Lung (tissue), 11 donors: ENCODE measurements at regions not wholly inside any gene's neighbourhood (a gene's known extent, or its start where the extent isn't known, plus 50 kb on each side); places are given as distances from the start of the nearest gene placed in this dataset.

Experiments used
- ATAC-seq: fragments of 200-7000 bp; cut with Tn5 transposase; one replicate; pipeline ENCODE4 v1.9.1; 2020; ENCODE audit warnings: moderate number of reproducible peaks; ENCODE audit not compliant: insufficient read depth, low FRiP score
- DNase-seq, 3 donors: peaks; one replicate each; pipeline ENCODE4 v3.0.0-alpha.2; 2013 to 2017
- H3K27ac ChIP-seq, 2 donors: one replicate each; pipeline ENCODE4 v1.5.1; 2013; ENCODE audit warnings: mild to moderate bottlenecking in 2 of 2, moderate library complexity in 2 of 2, control low read depth in 1 of 2, inconsistent platforms in 1 of 2, low read depth in 1 of 2, low read length in 1 of 2
- H3K27me3 ChIP-seq, 3 donors: one replicate each; pipeline ENCODE4 v1.5.1; 2013; ENCODE audit warnings: low read length in 2 of 3; ENCODE audit not compliant: control insufficient read depth in 3 of 3, insufficient read depth in 3 of 3
- H3K36me3 ChIP-seq, 4 donors: one replicate each; pipeline ENCODE4 v1.5.1; 2013; ENCODE audit warnings: low read length in 4 of 4, mild to moderate bottlenecking in 1 of 4, moderate library complexity in 1 of 4; ENCODE audit not compliant: control insufficient read depth in 4 of 4, insufficient read depth in 4 of 4
- H3K4me1 ChIP-seq, 5 donors: one replicate each; pipeline ENCODE4 v1.5.1; 2013; ENCODE audit warnings: low read length in 5 of 5, mild to moderate bottlenecking in 2 of 5, moderate library complexity in 1 of 5; ENCODE audit not compliant: control insufficient read depth in 5 of 5, insufficient read depth in 5 of 5
- H3K4me3 ChIP-seq: one replicate; pipeline ENCODE4 v1.5.1; 2013; ENCODE audit warnings: mild to moderate bottlenecking, control low read depth, moderate library complexity
- H3K9ac ChIP-seq, 2 donors: one replicate each; pipeline ENCODE4 v1.5.1; 2013; ENCODE audit warnings: low read length in 2 of 2, control low read depth in 1 of 2; ENCODE audit not compliant: insufficient read depth in 1 of 2
- H3K9me3 ChIP-seq, 4 donors: one replicate each; pipeline ENCODE4 v1.5.1; 2013; ENCODE audit warnings: low read length in 3 of 4, mild to moderate bottlenecking in 1 of 4, moderate library complexity in 1 of 4; ENCODE audit not compliant: control insufficient read depth in 4 of 4, insufficient read depth in 3 of 4
- WGBS, 2 donors: extraction: QIAGEN DNeasy Blood & Tissue Kit; methylation state at CpG; one replicate each; pipeline ENCODE4 v1.1.7; 2013; 5-methylcytosine and 5-hydroxymethylcytosine counted together
- TF ChIP-seq, protein P1 (sequence below): IDR thresholded peaks from 2 replicates; pipeline ENCODE4 v1.5.1; 2012; ENCODE audit warnings: mild to moderate bottlenecking; ENCODE audit errors: control extremely low read depth, extremely low read depth
- donor health status: control.
- donor health status: control.
- donor health status: Bipolar disorder and iron deficiency.
- donor health status: healthy.
- donor health status: DM: yes; HTN: yes; CAD: no.

DNA sequence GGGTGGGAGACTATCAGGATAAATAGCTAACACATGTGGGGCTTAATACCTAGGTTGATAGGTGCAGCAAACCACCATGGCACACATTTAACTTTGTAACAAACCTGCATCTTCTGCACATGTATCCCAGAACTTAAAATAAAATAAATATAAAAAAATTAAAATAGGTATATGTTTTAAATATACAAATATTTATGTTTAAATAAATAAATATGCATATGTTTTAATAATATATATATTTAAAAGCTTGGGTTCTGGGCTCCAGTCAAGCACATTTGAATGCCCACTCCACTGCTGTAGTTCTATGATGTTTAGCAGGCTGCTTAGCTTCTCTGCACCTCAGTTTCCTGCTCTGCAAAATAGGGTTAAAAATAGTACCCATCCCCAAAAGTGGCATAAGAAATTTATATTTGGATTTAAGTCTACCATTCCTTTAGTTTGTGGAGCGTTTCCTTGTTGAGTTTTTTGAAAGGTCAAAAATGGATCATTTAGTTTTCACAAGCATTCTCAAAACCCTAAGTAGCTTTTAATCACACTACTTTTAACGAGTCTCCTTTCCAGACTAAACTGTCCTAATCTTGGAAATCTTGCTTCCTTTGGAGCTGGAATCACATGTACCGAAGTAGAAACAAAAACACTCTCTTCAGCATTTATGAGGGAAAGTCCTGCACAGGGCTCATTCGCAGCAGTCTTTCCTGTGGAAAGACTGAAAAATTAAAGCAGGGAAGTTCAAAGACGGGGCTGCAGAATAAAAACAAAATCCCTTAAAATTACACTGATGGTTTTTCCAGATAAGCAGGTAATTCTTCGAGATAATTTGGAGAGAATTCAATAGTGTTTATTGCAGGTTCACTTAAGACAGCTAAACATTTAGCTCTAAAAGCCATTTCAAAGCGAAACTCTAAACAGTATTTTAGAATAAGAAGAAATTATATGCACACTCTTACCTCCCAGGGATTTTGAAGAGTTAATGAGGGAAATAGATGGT lies 111.7 kb upstream of the LYZL1 start:
- no peaks in the 10 kb centered on the region for H3K27me3 ChIP-seq
- H3K36me3 ChIP-seq: no peaks in the 10 kb centered on the region
- H3K9ac ChIP-seq: no peak overlapping the region
- WGBS, 2 donors: 29 to 32% methylated on average over 7 of the region's 7 CpGs
- no peaks in the 10 kb centered on the region for H3K9me3 ChIP-seq
- TF ChIP-seq, protein P1, sequence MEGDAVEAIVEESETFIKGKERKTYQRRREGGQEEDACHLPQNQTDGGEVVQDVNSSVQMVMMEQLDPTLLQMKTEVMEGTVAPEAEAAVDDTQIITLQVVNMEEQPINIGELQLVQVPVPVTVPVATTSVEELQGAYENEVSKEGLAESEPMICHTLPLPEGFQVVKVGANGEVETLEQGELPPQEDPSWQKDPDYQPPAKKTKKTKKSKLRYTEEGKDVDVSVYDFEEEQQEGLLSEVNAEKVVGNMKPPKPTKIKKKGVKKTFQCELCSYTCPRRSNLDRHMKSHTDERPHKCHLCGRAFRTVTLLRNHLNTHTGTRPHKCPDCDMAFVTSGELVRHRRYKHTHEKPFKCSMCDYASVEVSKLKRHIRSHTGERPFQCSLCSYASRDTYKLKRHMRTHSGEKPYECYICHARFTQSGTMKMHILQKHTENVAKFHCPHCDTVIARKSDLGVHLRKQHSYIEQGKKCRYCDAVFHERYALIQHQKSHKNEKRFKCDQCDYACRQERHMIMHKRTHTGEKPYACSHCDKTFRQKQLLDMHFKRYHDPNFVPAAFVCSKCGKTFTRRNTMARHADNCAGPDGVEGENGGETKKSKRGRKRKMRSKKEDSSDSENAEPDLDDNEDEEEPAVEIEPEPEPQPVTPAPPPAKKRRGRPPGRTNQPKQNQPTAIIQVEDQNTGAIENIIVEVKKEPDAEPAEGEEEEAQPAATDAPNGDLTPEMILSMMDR: no peak
- H3K4me3 ChIP-seq: no peak overlapping the region
- H3K27ac ChIP-seq: no peak overlapping the region
- peak in 1 of 3 donors; percentile 26 for DNase-seq
- ATAC-seq: no peak
- H3K4me1 ChIP-seq: peaks cover 0 to 8% (median 2%) of the 10 kb centered on the region in 5 donors

DNA sequence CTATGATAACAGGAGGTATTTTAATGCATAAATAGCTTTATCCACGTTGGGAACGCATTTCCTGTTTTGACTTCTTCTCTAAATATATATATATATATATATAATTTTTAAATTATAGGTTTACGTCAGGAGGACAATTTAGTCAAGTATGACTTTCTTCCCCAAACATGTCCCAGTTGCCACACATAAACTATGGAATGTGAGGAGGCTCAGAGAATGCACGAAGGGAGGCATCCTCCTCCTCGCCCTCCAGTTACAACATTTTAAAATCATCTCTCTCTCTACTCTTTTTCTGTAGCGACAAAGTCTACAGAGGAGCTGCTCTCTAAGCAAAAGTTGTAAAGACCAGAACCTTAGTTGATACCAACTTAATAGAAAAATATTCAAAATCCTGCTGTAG lies 106.9 kb upstream of the LYZL1 start:
- no peaks in the 10 kb centered on the region for H3K9me3 ChIP-seq
- no peaks in the 10 kb centered on the region for H3K27me3 ChIP-seq
- H3K4me1 ChIP-seq: peaks cover 0 to 8% (median 2%) of the 10 kb centered on the region in 5 donors
- H3K4me3 ChIP-seq: no peak overlapping the region
- ATAC-seq (no peak), DNase-seq (no peak)
- WGBS, 2 donors: 73% methylated on average over 6 of the region's 6 CpGs
- no peaks in the 10 kb centered on the region for H3K36me3 ChIP-seq
- no peak overlapping the region for H3K9ac ChIP-seq
- no peak overlapping the region for H3K27ac ChIP-seq
- TF ChIP-seq, protein P1: no peak

DNA sequence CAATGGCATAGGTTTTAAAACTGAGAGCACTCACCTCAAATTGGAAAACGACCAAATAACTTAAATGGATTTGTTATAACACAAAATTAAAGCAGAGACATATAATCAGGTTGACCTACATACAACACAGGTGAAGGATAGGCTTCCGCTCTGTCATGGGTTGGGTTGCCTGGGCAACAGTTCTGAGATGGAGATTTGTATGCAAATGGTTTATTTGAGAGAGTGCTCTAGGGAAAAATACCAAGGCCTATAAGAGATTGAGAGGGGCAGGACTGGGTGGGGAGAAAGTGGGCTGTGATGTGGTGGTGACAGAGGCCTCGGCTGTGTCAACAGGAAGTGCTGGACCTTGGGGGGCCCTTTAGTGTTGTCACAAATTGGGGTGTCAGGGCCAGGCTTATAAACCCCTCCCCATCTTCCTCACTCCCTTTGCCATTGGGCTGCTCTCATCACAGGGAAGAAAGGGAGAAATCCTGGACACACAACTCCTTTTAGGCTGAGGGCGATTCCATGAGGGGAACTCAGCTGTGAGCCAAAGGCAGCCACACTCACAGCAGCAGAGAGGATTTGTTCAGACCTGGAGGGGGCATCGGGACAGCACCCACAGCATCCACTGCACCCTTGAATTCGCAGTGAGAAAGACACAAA lies 105.4 kb upstream of the LYZL1 start:
- TF ChIP-seq, protein P1: no peak
- WGBS, 2 donors: 83 to 89% methylated on average over 6 of the region's 6 CpGs
- Histone ChIP-seq H3K27ac (no peak overlapping the region), H3K36me3 (no peaks in the 10 kb centered on the region), H3K4me1 (no peaks in the 10 kb centered on the region), H3K9ac (no peak overlapping the region), H3K9me3 (no peaks in the 10 kb centered on the region), H3K4me3 (no peak overlapping the region), H3K27me3 (no peaks in the 10 kb centered on the region)
- no peak for DNase-seq
- ATAC-seq: no peak
